IMR-90 (cell line): ENCODE measurements at regions not wholly inside any gene's neighbourhood (a gene's known extent, or its start where the extent isn't known, plus 50 kb on each side); places are given as distances from the start of the nearest gene placed in this dataset.

Experiments
- ATAC-seq: fragments of 200-7000 bp; cut with Tn5 transposase; 2 replicates; pipeline ENCODE4 v1.9.1; 2020; ENCODE audit warnings: low read depth, mild to moderate bottlenecking, moderate library complexity
- BruUV-seq: library from RNA; stranded (reverse); fragments of 400-500 nt; replicated peaks from 2 replicates; lab custom pipeline; 2021; lab: Mats Ljungman, UMichigan
- CTCF ChIA-PET: fragments of 300-600 bp; formaldehyde crosslinking; extraction: SDS; loops from one replicate; lab custom pipeline; 2021; ENCODE audit warnings: antibody characterized with exemption; lab: Yijun Ruan, JAX
- POLR2A ChIA-PET: fragments of 300-600 bp; sonication (Branson Sonifier 250); formaldehyde crosslinking; loops from one replicate; lab custom pipeline; 2022; ENCODE audit warnings: antibody characterized with exemption; ENCODE audit not compliant: unreplicated experiment; lab: Charles Lee
- DNase-seq: peaks from one replicate; pipeline ENCODE4 v3.0.0; 2013
- H2AFZ ChIP-seq: replicated peaks from 2 replicates; pipeline ENCODE3; 2013; ENCODE audit warnings: low read length, mild to moderate bottlenecking; ENCODE audit not compliant: poor library complexity
- H2AK5ac ChIP-seq: 2 replicates; pipeline ENCODE4 v1.6.1; 2013; ENCODE audit warnings: low read depth, low read length, inconsistent platforms
- H2AK9ac ChIP-seq: replicated peaks from 2 replicates; pipeline ENCODE3; 2013; ENCODE audit warnings: mild to moderate bottlenecking, low read depth, low read length, moderate library complexity; ENCODE audit not compliant: poor library complexity
- H2BK120ac ChIP-seq: 2 replicates; pipeline ENCODE4 v1.6.1; 2013; ENCODE audit warnings: low read depth, low read length, inconsistent platforms
- H2BK15ac ChIP-seq: 3 replicates; pipeline ENCODE4 v1.6.1; 2013; ENCODE audit warnings: low read depth, low read length, inconsistent platforms
- H2BK20ac ChIP-seq: 2 replicates; pipeline ENCODE4 v1.6.1; 2013; ENCODE audit warnings: low read depth, mild to moderate bottlenecking, inconsistent platforms, low read length, moderate library complexity
- H2BK5ac ChIP-seq: 2 replicates; pipeline ENCODE4 v1.6.1; 2013; ENCODE audit warnings: mild to moderate bottlenecking, low read depth, low read length, inconsistent platforms; ENCODE audit not compliant: poor library complexity, severe bottlenecking
- H3K14ac ChIP-seq: replicated peaks from 2 replicates; pipeline ENCODE4 v1.6.1; 2013; ENCODE audit warnings: low read depth, low read length, inconsistent platforms
- H3K18ac ChIP-seq: 2 replicates; pipeline ENCODE4 v1.6.1; 2013; ENCODE audit warnings: low read depth, low read length, control low read depth
- H3K23ac ChIP-seq: 2 replicates; pipeline ENCODE4 v1.6.1; 2013; ENCODE audit warnings: low read depth, low read length, inconsistent platforms
- H3K27ac ChIP-seq: 2 replicates; pipeline ENCODE4 v1.5.1; 2013; ENCODE audit warnings: mild to moderate bottlenecking, control low read depth, low read length; ENCODE audit not compliant: insufficient read depth
- H3K27me3 ChIP-seq: 2 replicates; pipeline ENCODE4 v1.6.1; 2013; ENCODE audit warnings: low read length; ENCODE audit not compliant: control insufficient read depth, insufficient read depth
- H3K36me3 ChIP-seq: 2 replicates; pipeline ENCODE4 v1.6.1; 2013; ENCODE audit warnings: low read length, mixed read lengths; ENCODE audit not compliant: control insufficient read depth, insufficient read depth
- H3K4ac ChIP-seq: 2 replicates; pipeline ENCODE4 v1.6.1; 2013; ENCODE audit warnings: low read depth, low read length, inconsistent platforms
- H3K4me1 ChIP-seq: 2 replicates; pipeline ENCODE4 v1.6.1; 2013; ENCODE audit warnings: low read length, mixed read lengths; ENCODE audit not compliant: control insufficient read depth, insufficient read depth
- H3K4me2 ChIP-seq: 2 replicates; pipeline ENCODE4 v1.6.1; 2013; ENCODE audit warnings: low read depth, mild to moderate bottlenecking, control low read depth, low read length, moderate library complexity
- H3K4me3 ChIP-seq: 2 replicates; pipeline ENCODE4 v1.5.1; 2013; ENCODE audit warnings: low read depth, mild to moderate bottlenecking, control low read depth, low read length, moderate library complexity; ENCODE audit not compliant: insufficient read depth
- H3K56ac ChIP-seq: 2 replicates; pipeline ENCODE4 v1.6.1; 2013; ENCODE audit warnings: low read length, inconsistent platforms; ENCODE audit not compliant: insufficient read depth; ENCODE audit errors: extremely low read depth
- H3K79me1 ChIP-seq, 2 experiments: 2 replicates each; pipeline ENCODE4 v1.6.1; 2013; ENCODE audit warnings: low read length in 2 of 2, inconsistent platforms in 1 of 2, low read depth in 1 of 2
- H3K9ac ChIP-seq: 2 replicates; pipeline ENCODE4 v1.6.1; 2013; ENCODE audit warnings: low read depth, low read length, control low read depth
- H3K9me1 ChIP-seq: 2 replicates; pipeline ENCODE4 v1.6.1; 2013; ENCODE audit warnings: low read length, inconsistent platforms; ENCODE audit not compliant: insufficient read depth
- H3K9me3 ChIP-seq: 2 replicates; pipeline ENCODE4 v1.6.1; 2013; ENCODE audit warnings: low read length; ENCODE audit not compliant: control insufficient read depth, insufficient read depth
- H4K20me1 ChIP-seq: 2 replicates; pipeline ENCODE4 v1.6.1; 2013; ENCODE audit warnings: low read length, inconsistent platforms; ENCODE audit not compliant: insufficient read depth
- H4K5ac ChIP-seq: 2 replicates; pipeline ENCODE4 v1.6.1; 2013; ENCODE audit warnings: mild to moderate bottlenecking, low read depth, low read length, control low read depth
- H4K8ac ChIP-seq, 2 experiments: 2 replicates each; pipeline ENCODE4 v1.6.1; 2013; ENCODE audit warnings: low read depth in 2 of 2, low read length in 2 of 2, control low read depth in 1 of 2, inconsistent platforms in 1 of 2
- H4K91ac ChIP-seq: 2 replicates; pipeline ENCODE4 v1.6.1; 2013; ENCODE audit warnings: low read depth, low read length, inconsistent platforms; ENCODE audit not compliant: insufficient read depth
- CEBPB ChIP-seq: IDR thresholded peaks from 2 replicates; pipeline ENCODE4 v1.6.1; 2012; ENCODE audit warnings: low read depth, low read length, improper control_type of control experiment
- MAZ ChIP-seq: IDR thresholded peaks from 2 replicates; pipeline ENCODE4 v1.6.1; 2012; ENCODE audit warnings: low read depth, mild to moderate bottlenecking, low read length, improper control_type of control experiment, moderate library complexity, borderline replicate concordance
- MXI1 ChIP-seq: IDR thresholded peaks from 2 replicates; pipeline ENCODE4 v1.6.1; 2012; ENCODE audit warnings: low read depth, mild to moderate bottlenecking, low read length, moderate library complexity, borderline replicate concordance
- NFE2L2 ChIP-seq: fragments of 150-350 bp; IDR thresholded peaks from 2 replicates; pipeline ENCODE4 v1.6.1; 2016; ENCODE audit warnings: low read depth, mild to moderate bottlenecking, low read length
- RAD21 ChIP-seq: IDR thresholded peaks from 2 replicates; pipeline ENCODE4 v1.6.1; 2012; ENCODE audit warnings: low read length, improper control_type of control experiment
- WGBS, 2 experiments: methylation state at CpG; one replicate each; pipeline versions ENCODE4 v1.1.5 to v1.1.7; 2013; ENCODE audit warnings: missing lambda C conversion rate in 2 of 2; ENCODE audit not compliant: insufficient read length in 1 of 2; ENCODE audit errors: extremely low coverage in 2 of 2; 5-methylcytosine and 5-hydroxymethylcytosine counted together
- dilution Hi-C: fragments of 300-500 bp; cut with HindIII; formaldehyde crosslinking; loops from one replicate; pipeline ENCODE4 v1.14.3; 2018; ENCODE audit warnings: low sequenced_read_pairs; ENCODE audit not compliant: unreplicated experiment
- in situ Hi-C: fragments of 300-500 bp; cut with MboI; formaldehyde crosslinking; loops from 3 replicates; pipeline ENCODE4 v1.14.3; 2019; ENCODE audit warnings: low sequenced_read_pairs, inconsistent platforms, mixed read lengths
- intact Hi-C: fragments of 100-400 bp; cut with micrococcal nuclease; formaldehyde crosslinking; loops from 2 replicates; pipeline ENCODE4 v1.10.0; 2022
- TF ChIP-seq, protein P1 (sequence below): fragments of 150-350 bp; IDR thresholded peaks from 2 replicates; pipeline ENCODE4 v1.6.1; 2016; ENCODE audit warnings: low read depth, mild to moderate bottlenecking, low read length, moderate library complexity, borderline replicate concordance

DNA sequence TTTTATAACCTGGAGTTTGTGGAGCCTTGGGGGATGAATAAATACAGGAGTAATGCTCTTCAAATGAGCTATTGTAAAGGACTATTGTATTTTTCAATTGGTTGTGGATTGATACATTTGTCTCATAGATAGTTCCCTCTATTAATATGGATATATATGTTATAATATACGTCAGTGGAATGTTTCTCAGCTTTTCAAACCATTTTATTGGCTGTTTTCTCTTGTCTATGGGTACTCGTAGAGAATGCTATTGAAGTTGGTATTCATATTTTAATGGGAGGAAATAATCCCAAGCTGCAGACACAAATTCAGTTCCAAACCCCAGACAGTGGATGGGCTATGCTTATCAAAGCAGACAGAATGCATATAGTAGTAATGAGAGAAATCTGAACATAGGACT lies 181.8 kb upstream of the DAB2 start:
- no peak overlapping the region for H2AK9ac ChIP-seq
- no CpG with 5 or more reads among the region's 2 CpGs for WGBS, 2 experiments
- TF ChIP-seq MXI1 (no peak), CEBPB (no peak), RAD21 (no peak), NFE2L2 (no peak), MAZ (no peak)
- TF ChIP-seq, protein P1, sequence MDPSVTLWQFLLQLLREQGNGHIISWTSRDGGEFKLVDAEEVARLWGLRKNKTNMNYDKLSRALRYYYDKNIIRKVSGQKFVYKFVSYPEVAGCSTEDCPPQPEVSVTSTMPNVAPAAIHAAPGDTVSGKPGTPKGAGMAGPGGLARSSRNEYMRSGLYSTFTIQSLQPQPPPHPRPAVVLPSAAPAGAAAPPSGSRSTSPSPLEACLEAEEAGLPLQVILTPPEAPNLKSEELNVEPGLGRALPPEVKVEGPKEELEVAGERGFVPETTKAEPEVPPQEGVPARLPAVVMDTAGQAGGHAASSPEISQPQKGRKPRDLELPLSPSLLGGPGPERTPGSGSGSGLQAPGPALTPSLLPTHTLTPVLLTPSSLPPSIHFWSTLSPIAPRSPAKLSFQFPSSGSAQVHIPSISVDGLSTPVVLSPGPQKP: no peak

More for the DNA sequence above, 181.8 kb upstream of the DAB2 start:
- BruUV-seq: no TSS peak
- no peak overlapping the region for H3K4ac ChIP-seq
- H3K9ac ChIP-seq: no peak overlapping the region
- no peak overlapping the region for H2BK15ac ChIP-seq
- dilution Hi-C loops (no loop called here), intact Hi-C loops (no loop called here), in situ Hi-C loops (no loop called here)
- H4K8ac ChIP-seq: no peak overlapping the region
- no peak overlapping the region for H3K56ac ChIP-seq
- no peaks in the 10 kb centered on the region for H3K9me3 ChIP-seq
- H3K18ac ChIP-seq: no peak overlapping the region
- H2AK5ac ChIP-seq: no peak overlapping the region
- POLR2A ChIA-PET: no interaction called here
- H3K4me1 ChIP-seq: no peaks in the 10 kb centered on the region
- H2BK120ac ChIP-seq: no peak overlapping the region
- H3K4me2 ChIP-seq: no peak overlapping the region
- H3K23ac ChIP-seq: no peak overlapping the region
- no peaks in the 10 kb centered on the region for H3K36me3 ChIP-seq
- CTCF ChIA-PET: interaction anchor here (0.6 kb wide), 1 partner anchor 1140 kb away, joined by 5 read pairs; no protein-coding TSS in a partner anchor
- no peak overlapping the region for H2BK20ac ChIP-seq
- H3K27me3 ChIP-seq: no peaks in the 10 kb centered on the region
- no peak overlapping the region for H2AFZ ChIP-seq
- H3K79me1 ChIP-seq: no peaks in the 10 kb centered on the region
- ATAC-seq: no peak
- H2BK5ac ChIP-seq: no peak overlapping the region
- DNase-seq: no peak
- H4K5ac ChIP-seq: no peak overlapping the region
- H3K4me3 ChIP-seq: no peak overlapping the region
- H3K9me1 ChIP-seq: no peaks in the 10 kb centered on the region
- H3K27ac ChIP-seq: no peak overlapping the region
- H4K91ac ChIP-seq: no peak overlapping the region
- no peaks in the 10 kb centered on the region for H4K20me1 ChIP-seq
- no peak overlapping the region for H3K14ac ChIP-seq
